NCI-H226 (cell line): ENCODE measurements at regions not wholly inside any gene's neighbourhood (a gene's known extent, or its start where the extent isn't known, plus 50 kb on each side); places are given as distances from the start of the nearest gene placed in this dataset.
"Not testable (repeated sequence)": the region's sequence is repeated elsewhere in the genome, so short reads cannot be mapped to it uniquely, and the experiment has no call there.

Experiments used
- DNase-seq: peaks from one replicate; pipeline ENCODE4 v3.0.0-alpha.2; 2015

DNA sequence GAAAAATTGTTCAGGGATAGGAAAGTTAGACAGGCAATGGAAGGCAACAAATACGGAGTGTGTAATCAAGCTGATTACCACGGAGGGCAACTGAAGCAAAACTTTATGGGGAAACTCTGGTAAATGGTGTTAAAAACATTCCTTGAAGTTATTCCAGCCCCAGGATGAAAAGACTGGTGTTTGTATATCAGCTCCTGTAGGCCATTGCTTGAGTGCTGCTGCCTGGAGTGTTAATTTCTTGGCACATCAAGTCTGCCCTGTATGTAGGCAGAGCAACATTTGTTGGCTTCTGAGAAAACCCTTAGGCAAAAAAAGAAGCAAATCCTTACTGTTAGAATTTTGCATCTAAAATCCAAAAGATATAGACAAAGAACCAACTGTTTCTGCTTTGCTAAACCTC is 686.5 kb upstream of the ACO1 start:
- DNase-seq = no peak

DNA sequence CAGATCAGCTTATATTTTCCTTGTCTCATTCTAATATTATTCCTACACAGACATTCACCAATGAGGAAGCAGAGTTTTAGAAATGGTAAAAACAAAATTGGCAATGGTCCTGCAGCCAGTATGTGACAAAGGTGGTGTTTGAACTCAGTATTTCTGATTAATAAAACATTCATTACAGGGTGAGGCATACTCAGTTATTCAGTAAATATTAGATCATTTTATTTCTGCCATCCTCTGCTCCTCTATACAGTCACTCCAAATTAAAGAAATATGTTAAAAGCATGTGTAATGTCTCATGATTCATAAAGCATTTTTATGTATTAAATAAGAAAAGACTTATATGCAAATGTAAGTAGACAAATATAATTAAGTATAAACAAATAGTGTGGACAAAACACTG is 684.6 kb upstream of the ACO1 start:
- no peak for DNase-seq

DNA sequence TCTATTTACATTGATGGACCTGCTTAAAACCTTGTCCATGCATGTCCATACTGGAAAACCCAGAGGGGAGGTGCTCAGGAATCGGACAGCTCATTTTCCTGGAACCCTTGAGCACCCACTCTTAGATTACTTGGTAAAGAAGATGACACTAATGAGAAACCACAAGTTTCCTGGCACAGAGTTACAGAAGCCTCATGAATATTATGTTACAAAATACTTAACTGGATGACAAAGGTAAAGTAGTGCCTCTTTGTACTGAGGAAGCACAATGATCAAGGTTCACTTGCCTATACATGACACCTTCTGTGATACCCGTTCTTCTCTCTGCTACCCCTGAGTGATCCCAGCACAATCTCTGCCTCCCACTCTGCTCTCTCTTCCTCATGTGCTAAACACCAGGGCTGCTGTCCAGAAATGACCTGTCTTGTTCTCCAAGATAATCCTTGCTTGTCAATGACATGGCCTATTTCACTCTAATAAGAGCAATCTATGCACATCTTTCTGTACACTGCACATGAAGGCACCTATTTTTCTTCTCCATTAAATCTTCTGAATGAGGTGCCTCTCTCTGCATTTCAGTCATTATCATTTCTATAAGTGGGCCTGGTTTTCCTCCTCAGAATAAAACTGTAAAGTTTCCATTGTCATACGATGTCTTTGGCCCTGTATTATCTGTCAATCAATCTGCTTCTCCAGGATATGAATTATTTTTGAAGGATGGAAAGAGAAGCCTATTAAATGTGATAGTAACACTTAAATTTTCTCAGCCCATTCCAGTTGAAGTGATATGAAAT is 684.0 kb upstream of the ACO1 start:
- no peak for DNase-seq

GRCh38 chr9:31702957-31703356 is 681.5 kb upstream of the ACO1 start:
- DNase-seq = no peak

DNA sequence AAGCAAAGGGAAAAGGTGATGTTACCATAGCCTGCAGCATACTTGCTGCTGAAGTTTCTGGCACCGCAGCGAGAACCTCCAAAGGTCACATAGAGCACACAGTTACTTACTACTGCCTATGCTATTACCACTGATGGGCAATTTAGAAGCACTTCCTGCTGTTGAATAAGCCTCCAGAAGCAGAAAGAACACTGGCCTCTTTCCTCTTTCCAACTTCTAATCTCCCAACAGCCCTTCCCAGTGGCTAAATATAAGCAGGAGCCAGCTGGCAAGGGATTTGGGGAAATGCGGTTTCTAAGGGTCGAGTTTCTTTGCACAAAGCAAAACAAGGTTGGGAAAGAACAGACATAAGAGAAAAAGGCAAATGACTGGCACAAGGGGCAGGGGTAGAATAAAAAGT is 669.2 kb upstream of the ACO1 start:
- DNase-seq = no peak

DNA sequence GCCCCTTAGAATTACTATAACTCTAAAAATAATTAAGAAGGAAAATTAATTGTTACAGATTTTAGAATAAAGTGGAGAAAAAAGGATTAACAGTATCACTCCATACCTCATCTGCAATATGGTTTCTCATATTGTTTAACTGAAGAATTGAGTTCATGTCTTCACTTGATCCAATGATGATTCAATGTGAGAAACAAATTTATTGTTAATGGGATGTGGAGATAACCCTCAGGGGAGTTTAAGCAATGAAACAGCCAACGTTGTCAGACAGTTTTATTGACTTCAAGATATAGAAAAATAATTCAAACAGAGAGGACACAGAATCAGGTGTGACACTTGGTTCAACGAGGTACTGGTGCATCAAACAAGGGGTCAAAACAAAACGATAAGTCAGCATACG is 665.2 kb upstream of the ACO1 start:
- DNase-seq = no peak

DNA sequence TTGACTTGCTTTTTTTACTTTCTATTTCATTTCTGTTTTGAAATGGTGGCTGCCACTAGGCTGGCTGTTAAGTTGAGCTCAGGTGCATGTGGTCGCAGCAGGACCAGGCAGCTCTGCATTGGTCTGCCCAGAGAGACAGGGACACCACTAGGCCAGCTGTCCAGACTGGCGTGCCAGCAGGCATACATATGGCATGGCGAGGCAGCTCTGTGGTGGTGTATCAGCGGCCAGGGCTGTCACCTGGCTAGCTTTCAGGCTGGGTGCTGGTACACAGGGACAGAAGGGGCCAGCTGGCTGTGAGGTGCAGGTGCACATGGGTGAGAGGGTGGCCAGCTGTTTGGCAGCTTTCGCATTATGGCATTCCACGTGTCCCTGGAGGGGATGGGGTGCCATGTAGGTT is 654.0 kb upstream of the ACO1 start:
- DNase-seq = no peak

- no peak for DNase-seq
These were observed 651.3 kb upstream of the ACO1 start for GRCh38 chr9:31733166-31733565.

DNA sequence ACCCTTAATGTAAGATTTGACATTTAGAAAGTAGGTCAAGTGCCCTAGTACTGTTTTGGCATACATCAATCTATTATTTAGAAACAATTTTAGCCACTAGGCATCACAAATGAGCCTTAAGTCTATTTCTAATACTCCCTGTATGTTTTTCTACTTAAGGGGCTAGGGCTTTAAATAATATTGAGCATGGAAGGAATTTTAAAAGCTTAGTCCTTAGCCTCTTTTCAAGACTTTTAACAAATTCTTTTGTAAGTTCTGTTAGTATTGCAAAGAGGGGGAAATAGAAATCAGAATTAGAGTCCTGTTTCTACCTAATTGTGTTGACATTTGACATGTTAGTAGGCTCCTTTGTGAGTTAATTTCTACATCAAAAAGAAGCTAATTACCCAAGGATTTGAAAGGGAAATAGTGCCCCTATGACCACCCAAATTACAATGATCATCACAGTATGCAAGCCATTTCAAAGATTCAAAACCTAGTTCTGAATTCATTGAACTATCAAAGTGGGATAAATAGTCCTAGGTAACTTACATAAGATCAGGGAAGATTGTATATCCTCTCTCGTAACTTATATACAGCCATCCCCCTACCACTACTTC is 647.8 kb upstream of the ACO1 start:
- DNase-seq = no peak

GRCh38 chr9:31740705-31741104 is 643.7 kb upstream of the ACO1 start:
- peak; percentile 3 for DNase-seq

GRCh38 chr9:31744589-31744988 is 639.9 kb upstream of the ACO1 start:
- DNase-seq = no peak

GRCh38 chr9:31745468-31745867 is 639.0 kb upstream of the ACO1 start:
- no peak for DNase-seq

- DNase-seq = no peak
These were observed 638.6 kb upstream of the ACO1 start for GRCh38 chr9:31745886-31746285.

DNA sequence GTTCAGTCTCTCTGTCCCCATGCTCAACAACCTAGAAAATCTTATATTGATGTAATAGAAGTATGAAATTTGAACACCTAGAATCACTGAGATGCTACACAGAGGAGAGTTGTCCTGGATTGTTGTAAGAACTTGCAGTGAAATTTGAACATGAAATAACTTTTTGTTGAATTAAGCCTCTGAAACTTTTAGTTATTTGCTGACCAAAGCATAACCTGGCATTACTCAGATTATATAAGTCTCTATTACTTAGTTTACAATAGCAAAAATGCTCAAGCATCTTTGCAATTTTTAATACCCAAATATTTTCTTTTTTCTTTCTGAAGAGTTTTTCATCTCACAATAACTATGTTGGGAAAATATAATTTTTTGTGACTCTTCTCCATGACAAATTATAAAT is 630.7 kb upstream of the ACO1 start:
- no peak for DNase-seq

DNA sequence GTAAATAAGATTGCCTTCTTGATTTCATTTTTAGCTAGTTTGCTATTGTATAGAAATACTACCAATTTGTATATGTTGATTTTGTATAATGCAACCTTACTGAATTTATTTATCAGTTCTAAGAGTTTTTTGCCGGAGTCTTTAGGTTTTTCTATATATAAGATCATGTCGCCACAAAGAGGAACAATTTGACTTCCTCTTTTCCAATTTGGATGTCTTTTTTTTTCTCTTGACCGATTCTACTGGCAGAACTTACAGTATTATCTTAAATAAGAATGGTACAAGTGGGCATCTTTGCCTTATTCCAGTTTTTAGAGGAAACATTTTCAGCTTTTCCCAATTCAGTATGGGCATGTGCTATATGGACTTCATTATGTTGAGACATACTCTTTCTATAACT is 624.7 kb upstream of the ACO1 start:
- DNase-seq = no peak

GRCh38 chr9:31774021-31774420 is 610.4 kb upstream of the ACO1 start:
- DNase-seq = not testable (repeated sequence)

DNA sequence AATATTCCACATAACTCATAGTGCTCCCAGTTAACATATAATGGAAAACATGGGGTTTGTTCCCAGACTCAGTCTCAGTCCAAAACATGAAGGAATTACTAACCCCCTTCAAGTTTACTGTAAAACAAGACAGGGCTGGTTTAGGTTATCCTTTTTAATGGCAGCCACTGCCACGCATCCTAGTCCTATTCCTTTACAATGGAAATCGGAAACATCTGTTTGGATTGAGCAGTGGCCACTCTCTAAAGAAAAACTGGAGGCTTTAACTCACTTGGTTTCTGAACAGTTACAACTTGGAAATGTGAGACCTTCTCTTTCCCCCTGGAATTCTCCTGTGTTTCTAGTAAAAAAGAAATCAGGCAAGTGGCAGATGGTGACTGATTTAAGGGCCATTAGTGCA is 609.9 kb upstream of the ACO1 start:
- DNase-seq = no peak

- peak; percentile 56 for DNase-seq
These were observed 608.0 kb upstream of the ACO1 start for GRCh38 chr9:31776471-31776870.

GRCh38 chr9:31783491-31783890 is 601.0 kb upstream of the ACO1 start:
- DNase-seq = peak; percentile 9

- DNase-seq = no peak
These were observed 593.7 kb upstream of the ACO1 start for GRCh38 chr9:31790720-31791119.

DNA sequence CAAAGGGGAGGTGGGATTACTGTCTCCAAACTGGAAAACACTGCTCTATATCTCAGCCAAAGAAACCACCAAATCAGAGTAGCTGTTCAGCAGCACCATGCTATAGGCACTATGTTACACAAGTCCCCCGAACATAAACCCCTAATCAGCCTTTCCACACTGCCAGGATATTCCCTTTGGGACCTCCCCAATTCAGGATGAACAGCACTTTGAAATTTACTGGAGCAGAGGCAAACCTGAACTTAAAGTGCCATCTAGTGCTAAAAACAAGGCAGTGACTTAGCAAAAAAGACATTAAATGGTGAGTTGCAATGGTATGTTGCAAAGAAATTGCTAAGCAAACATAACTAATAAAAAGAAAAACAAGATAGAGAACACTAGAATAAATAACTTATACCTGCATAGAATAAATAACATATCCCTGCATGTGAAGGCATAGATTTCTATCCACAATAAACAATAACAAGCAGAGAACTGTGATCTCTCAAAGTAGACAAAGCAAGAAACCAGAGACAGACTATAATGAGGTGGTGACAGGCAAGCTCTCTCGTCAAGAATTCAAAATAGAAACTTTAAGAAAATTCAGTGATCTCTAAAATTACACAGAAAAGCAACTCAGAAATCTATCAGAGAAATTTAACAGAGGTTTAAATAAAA is 584.4 kb upstream of the ACO1 start:
- no peak for DNase-seq

GRCh38 chr9:31807574-31808256 is 576.7 kb upstream of the ACO1 start:
- no peak for DNase-seq

- DNase-seq = no peak
These were observed 575.7 kb upstream of the ACO1 start for GRCh38 chr9:31808766-31809165.

DNA sequence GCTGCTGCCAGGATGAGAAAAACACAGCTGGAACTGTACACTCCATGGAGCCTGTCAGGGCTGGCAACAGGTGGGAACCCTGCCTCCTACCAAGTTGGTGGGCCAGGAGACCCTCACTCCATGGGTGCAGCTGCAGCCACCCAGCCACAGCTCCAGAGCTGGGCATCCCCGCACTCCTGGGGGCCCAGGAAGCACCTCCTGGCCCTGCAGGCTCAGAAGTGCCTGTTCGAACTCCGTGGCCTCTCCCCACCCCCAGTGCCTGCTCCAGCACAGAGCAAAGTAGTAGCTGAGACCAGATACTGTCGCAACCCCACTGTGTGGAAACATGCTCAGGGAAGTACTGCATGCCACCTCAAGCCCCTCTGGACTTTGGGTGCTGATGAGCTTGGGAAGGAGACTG is 564.0 kb upstream of the ACO1 start:
- DNase-seq = no peak
